ENCODE measurements at regions not wholly inside any gene's neighbourhood (a gene's known extent, or its start where the extent isn't known, plus 50 kb on each side); places are given as distances from the start of the nearest gene placed in this dataset.

DNA sequence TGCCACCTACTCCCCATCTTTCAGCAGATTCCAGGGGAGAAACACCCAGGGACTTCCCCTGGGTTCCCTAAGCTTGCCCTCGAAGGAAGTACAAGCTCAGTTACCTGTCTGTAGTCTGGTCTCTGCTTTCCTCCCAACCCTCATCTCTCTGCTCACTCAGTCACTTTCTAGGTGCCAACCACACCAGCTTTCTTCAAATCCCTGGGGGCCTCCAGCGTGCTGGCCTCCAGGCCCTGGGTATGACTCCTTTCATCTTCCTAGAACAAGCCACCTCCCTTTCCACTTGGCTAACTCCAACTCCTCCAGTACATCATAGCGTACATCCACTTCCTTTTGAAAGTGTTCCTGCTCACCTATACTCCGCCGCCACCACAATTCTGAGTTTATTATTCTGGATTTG, 222.6 kb downstream of the SNX18 start:
- no peak for DNase-seq

GRCh38 chr5:54739371-54739770, 221.8 kb downstream of the SNX18 start:
- DNase-seq, result no peak

GRCh38 chr5:54738973-54739367, 221.4 kb downstream of the SNX18 start:
- no peak for DNase-seq

DNA sequence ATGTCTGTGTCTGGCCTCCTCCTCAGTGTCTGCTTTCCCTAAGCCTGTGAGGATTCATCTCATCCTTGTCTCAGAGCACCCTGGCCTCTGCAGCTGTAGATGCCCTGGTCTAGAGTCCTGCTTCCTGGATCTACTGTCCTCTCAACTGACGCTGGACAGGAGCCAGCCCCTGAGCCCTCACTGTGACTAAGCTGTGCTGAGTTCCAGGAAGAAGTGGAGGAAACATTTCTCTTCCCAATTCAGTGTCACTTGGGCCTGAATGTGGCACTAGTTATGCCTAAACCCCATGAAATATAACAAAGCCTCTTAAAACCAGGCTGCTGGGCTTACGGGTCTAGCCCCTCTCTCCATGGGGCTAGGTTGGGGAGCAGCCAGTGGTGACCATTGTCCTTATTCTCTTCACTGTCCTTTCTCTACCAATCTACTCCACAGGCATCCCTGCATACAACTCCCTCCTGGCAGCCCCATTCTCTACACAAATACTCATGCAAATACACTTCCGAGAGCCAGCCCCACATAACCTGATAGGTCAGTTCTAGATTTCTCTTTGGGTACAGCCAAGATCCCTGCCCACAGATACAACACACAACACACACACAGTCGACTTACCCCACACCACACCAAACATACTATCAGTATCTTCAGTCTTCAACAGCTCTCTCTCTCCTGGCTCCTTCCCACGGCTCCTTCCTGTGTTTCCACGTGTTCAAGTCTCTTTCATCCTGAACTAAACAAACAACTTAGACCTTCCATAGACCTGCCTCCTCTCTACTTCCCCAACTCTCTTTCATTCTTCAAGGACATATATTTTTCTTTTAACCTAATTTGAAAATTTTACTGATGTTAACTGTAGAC, 220.8 kb downstream of the SNX18 start:
- DNase-seq, result peak; percentile 85

- DNase-seq, result peak; percentile 8
These were observed 218.6 kb downstream of the SNX18 start for GRCh38 chr5:54736003-54736797.

DNA sequence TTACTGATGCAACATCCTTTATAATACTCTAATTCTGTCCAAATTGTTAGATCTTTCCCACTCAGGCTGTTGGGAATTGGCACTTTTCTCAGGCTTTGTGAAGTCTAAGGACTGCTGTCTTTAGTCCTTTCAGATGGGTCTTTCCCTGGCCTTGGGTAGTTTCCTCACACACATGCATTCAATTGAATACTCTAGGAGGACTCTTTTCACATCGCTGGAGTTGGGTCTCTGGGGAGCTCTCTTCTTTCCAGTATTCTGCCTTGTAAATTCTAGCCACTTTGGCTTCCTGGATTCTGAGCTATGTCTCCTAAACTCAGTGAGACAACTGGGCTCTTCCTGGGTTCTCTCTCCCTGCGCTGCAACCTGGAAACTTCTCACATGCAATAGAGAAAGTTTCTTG, 215.5 kb downstream of the SNX18 start:
- DNase-seq, result no peak

GRCh38 chr5:54732108-54732507, 214.5 kb downstream of the SNX18 start:
- peak; percentile 19 for DNase-seq

- no peak for DNase-seq
These were observed 211.0 kb downstream of the SNX18 start for GRCh38 chr5:54728588-54728915.

DNA sequence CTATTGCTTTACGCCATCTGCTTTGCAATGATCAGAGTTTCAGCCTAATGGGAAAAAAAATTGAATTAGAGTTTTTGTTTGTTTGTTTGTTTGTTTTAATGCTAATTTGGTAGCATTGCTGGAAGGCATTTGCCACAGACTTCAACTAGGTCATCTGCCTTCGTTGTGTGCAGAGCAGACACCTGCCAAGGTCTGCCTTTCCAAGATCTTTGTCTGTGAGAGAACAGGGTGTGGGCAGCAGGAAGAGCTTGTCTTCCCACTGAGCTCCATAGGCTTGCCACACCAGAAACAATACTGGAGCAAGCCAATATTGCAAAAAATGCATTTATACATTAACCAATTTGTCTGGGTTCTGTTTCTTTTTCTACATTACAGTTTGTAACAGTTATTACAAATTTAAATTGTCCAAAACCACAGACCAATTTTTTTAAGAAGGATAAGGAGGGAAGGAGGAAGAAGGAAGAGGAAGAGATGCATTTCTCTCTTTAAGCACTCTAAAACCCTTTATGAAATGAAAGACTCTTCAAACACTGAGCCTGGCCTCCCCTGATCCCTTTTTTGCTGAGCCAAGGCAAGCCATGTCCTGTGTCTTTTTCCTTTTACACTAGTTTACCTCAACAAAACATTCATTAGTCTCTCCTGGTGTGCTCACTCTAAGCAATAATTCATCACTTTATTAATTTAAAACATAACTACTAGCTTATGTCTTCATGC, 210.5 kb downstream of the SNX18 start:
- no peak for DNase-seq

- DNase-seq, result no peak
These were observed 208.1 kb downstream of the SNX18 start for GRCh38 chr5:54725391-54726280.

DNA sequence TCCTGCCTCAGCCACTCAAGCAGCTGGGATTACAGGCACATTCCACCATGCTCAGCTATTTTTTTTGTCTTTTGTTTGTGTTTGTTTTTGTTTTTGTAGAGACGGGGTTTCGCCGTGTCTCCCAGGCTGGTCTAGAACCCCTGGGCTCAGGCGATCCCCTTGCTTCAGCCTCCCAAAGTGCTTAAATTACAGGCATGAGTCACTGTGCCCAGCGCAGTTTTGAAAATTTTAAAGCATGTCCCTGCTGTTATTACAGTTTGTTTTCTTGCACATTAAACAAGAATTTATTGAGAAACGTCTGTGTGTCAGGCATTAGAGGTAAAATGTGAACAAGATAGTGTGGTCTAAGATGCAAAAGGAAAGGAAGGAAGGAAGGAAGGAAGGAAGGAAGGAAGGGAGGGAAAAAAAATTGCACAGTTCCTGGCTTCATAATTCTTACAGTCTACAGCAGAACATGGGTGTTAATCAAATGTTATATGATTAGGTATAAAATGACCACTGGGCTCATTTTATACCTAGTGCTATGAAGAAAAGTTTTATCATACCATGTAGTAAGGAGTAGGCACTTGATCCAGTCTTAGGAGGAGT, 205.4 kb downstream of the SNX18 start:
- no peak for DNase-seq

DNA sequence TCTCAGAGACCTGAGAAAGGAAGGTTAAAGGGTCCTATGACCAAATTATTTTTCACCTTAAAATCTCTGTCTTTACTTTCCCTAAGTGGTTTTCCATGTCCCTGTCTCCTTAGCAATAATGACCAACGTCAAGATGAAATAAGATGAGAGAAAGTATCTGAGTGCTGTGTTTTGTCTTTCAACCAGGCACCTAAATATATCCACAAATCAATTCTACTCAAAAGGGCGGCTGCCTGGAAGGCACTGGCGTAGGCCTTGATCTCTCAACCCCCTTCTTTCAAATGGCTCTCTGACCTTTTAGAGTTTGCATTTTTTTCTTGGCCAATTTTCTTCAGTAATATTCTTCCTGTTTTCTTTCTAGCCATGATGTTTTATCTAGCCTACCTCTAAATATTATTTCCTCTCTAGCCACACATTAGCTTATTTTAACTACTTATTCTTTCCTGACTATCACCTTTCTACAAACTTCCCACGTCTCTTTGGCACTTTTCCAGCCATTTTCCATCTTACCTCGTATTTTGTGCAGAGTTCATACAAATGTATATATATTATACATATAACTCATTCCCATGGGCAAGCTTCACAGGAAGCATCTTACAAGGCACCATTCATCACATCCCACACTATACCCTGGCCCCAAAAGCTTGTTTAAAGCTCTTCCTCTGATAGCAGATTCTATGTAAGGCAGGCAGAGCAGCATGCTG, 204.5 kb downstream of the SNX18 start:
- no peak for DNase-seq

- no peak for DNase-seq
These were observed 203.6 kb downstream of the SNX18 start for GRCh38 chr5:54721116-54721515.

DNA sequence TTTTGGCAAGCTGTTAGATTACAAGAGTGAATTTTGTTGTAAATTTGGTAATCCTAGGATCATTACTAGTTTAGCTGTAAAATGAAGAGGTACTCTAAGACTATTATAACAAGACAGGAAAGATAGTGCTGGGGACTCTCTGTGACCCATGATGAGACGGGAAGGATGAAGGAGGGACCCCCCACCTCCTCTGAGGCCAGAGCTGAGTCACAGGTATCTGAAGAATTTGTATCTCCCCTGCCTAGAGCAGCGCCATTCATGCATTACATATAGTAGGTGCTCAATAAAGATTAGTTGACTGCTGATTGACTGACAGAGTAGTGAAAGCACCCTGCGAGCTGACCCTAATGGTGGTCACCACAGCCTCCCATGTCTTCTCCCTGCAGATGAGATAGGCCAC, 202.8 kb downstream of the SNX18 start:
- DNase-seq, result no peak

- DNase-seq, result no peak
These were observed 202.1 kb downstream of the SNX18 start for GRCh38 chr5:54719384-54720283.

DNA sequence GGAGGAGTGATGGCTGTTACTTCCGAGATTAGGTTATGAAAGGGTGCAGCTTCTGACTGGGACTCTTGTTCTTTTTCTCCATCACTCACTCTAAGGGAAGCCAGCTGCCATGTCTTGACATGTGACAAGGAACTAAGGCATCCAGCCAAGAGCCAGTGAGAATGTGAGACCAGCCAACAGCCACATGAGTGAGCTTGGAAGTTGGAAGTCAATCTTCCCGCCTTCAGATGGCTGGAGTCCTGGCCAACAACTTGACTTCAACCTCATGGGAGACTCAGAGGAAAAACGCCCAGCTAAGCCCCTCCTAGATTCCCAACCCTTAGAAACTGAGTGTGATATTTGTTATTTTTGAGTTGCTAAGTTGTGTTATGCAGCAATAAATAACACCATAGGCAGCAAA, 201.1 kb downstream of the SNX18 start:
- no peak for DNase-seq

DNA sequence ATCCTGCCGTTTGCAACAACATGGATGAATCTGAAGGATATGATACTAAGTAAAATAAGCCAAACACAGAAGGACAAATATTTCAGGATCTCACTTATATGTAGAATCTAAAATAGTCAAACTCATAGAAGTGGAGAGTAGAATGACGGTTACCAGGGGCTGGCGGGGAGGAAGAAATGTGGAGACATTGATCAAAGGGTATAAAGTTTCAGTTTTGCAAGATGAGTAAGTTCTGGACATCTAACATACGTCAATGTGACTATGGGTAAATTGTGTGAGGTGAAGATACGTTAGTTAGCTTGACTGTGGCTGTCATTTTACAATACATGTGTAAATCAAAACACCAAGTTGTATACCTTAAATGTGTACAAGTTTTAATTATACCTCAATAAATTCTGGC, 200.3 kb downstream of the SNX18 start:
- no peak for DNase-seq

GRCh38 chr5:54717459-54717858, 199.9 kb downstream of the SNX18 start:
- DNase-seq, result no peak

DNA sequence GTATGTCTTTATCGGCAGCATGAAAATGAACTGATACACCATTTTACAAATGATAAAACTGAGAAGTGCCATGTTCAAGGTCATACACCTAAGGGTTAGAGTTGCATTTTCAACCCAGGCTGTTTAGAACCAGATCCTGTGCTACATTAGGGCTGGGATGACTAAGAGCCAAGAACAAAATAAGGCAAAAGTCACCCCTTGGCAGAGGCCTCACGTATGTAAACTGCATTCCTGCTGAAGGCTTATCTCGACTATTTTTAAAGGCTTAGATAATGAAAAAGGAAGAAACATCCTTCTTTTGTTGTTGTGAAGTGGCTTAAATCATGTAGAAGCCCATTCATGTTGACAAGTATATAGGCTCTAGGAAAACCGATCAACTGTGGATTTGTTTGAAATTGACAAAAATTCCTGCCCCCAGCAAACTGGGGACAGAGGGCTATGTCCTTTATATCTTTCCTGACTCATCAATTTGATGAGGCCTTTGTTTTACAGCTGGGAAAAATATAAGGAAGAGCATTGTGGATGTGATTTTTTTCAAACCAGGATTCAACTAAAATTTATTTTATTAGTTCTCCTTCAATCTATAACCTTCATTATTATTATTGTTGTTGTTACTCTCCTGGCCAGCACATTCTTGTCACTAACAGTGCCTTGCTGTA, 196.5 kb downstream of the SNX18 start:
- DNase-seq, result no peak

- DNase-seq, result no peak
These were observed 191.5 kb downstream of the SNX18 start for GRCh38 chr5:54709096-54709495.

Data from OCI-M1 (cell line).